IMR-90 (cell line): ENCODE measurements at regions not wholly inside any gene's neighbourhood (a gene's known extent, or its start where the extent isn't known, plus 50 kb on each side); places are given as distances from the start of the nearest gene placed in this dataset.

ENCODE experiments used
- ATAC-seq: fragments of 200-7000 bp; cut with Tn5 transposase; 2 replicates; pipeline ENCODE4 v1.9.1; 2020; ENCODE audit warnings: low read depth, mild to moderate bottlenecking, moderate library complexity
- BruUV-seq: library from RNA; stranded (reverse); fragments of 400-500 nt; replicated peaks from 2 replicates; lab custom pipeline; 2021; lab: Mats Ljungman, UMichigan
- CTCF ChIA-PET: fragments of 300-600 bp; formaldehyde crosslinking; extraction: SDS; loops from one replicate; lab custom pipeline; 2021; ENCODE audit warnings: antibody characterized with exemption; lab: Yijun Ruan, JAX
- POLR2A ChIA-PET: fragments of 300-600 bp; sonication (Branson Sonifier 250); formaldehyde crosslinking; loops from one replicate; lab custom pipeline; 2022; ENCODE audit warnings: antibody characterized with exemption; ENCODE audit not compliant: unreplicated experiment; lab: Charles Lee
- DNase-seq: peaks from one replicate; pipeline ENCODE4 v3.0.0; 2013
- H2AFZ ChIP-seq: replicated peaks from 2 replicates; pipeline ENCODE3; 2013; ENCODE audit warnings: low read length, mild to moderate bottlenecking; ENCODE audit not compliant: poor library complexity
- H2AK5ac ChIP-seq: 2 replicates; pipeline ENCODE4 v1.6.1; 2013; ENCODE audit warnings: low read depth, low read length, inconsistent platforms
- H2AK9ac ChIP-seq: replicated peaks from 2 replicates; pipeline ENCODE3; 2013; ENCODE audit warnings: mild to moderate bottlenecking, low read depth, low read length, moderate library complexity; ENCODE audit not compliant: poor library complexity
- H2BK120ac ChIP-seq: 2 replicates; pipeline ENCODE4 v1.6.1; 2013; ENCODE audit warnings: low read depth, low read length, inconsistent platforms
- H2BK15ac ChIP-seq: 3 replicates; pipeline ENCODE4 v1.6.1; 2013; ENCODE audit warnings: low read depth, low read length, inconsistent platforms
- H2BK20ac ChIP-seq: 2 replicates; pipeline ENCODE4 v1.6.1; 2013; ENCODE audit warnings: low read depth, mild to moderate bottlenecking, inconsistent platforms, low read length, moderate library complexity
- H2BK5ac ChIP-seq: 2 replicates; pipeline ENCODE4 v1.6.1; 2013; ENCODE audit warnings: mild to moderate bottlenecking, low read depth, low read length, inconsistent platforms; ENCODE audit not compliant: poor library complexity, severe bottlenecking
- H3K14ac ChIP-seq: replicated peaks from 2 replicates; pipeline ENCODE4 v1.6.1; 2013; ENCODE audit warnings: low read depth, low read length, inconsistent platforms
- H3K18ac ChIP-seq: 2 replicates; pipeline ENCODE4 v1.6.1; 2013; ENCODE audit warnings: low read depth, low read length, control low read depth
- H3K23ac ChIP-seq: 2 replicates; pipeline ENCODE4 v1.6.1; 2013; ENCODE audit warnings: low read depth, low read length, inconsistent platforms
- H3K27ac ChIP-seq: 2 replicates; pipeline ENCODE4 v1.5.1; 2013; ENCODE audit warnings: mild to moderate bottlenecking, control low read depth, low read length; ENCODE audit not compliant: insufficient read depth
- H3K27me3 ChIP-seq: 2 replicates; pipeline ENCODE4 v1.6.1; 2013; ENCODE audit warnings: low read length; ENCODE audit not compliant: control insufficient read depth, insufficient read depth
- H3K36me3 ChIP-seq: 2 replicates; pipeline ENCODE4 v1.6.1; 2013; ENCODE audit warnings: low read length, mixed read lengths; ENCODE audit not compliant: control insufficient read depth, insufficient read depth
- H3K4ac ChIP-seq: 2 replicates; pipeline ENCODE4 v1.6.1; 2013; ENCODE audit warnings: low read depth, low read length, inconsistent platforms
- H3K4me1 ChIP-seq: 2 replicates; pipeline ENCODE4 v1.6.1; 2013; ENCODE audit warnings: low read length, mixed read lengths; ENCODE audit not compliant: control insufficient read depth, insufficient read depth
- H3K4me2 ChIP-seq: 2 replicates; pipeline ENCODE4 v1.6.1; 2013; ENCODE audit warnings: low read depth, mild to moderate bottlenecking, control low read depth, low read length, moderate library complexity
- H3K4me3 ChIP-seq: 2 replicates; pipeline ENCODE4 v1.5.1; 2013; ENCODE audit warnings: low read depth, mild to moderate bottlenecking, control low read depth, low read length, moderate library complexity; ENCODE audit not compliant: insufficient read depth
- H3K56ac ChIP-seq: 2 replicates; pipeline ENCODE4 v1.6.1; 2013; ENCODE audit warnings: low read length, inconsistent platforms; ENCODE audit not compliant: insufficient read depth; ENCODE audit errors: extremely low read depth
- H3K79me1 ChIP-seq, 2 experiments: 2 replicates each; pipeline ENCODE4 v1.6.1; 2013; ENCODE audit warnings: low read length in 2 of 2, inconsistent platforms in 1 of 2, low read depth in 1 of 2
- H3K9ac ChIP-seq: 2 replicates; pipeline ENCODE4 v1.6.1; 2013; ENCODE audit warnings: low read depth, low read length, control low read depth
- H3K9me1 ChIP-seq: 2 replicates; pipeline ENCODE4 v1.6.1; 2013; ENCODE audit warnings: low read length, inconsistent platforms; ENCODE audit not compliant: insufficient read depth
- H3K9me3 ChIP-seq: 2 replicates; pipeline ENCODE4 v1.6.1; 2013; ENCODE audit warnings: low read length; ENCODE audit not compliant: control insufficient read depth, insufficient read depth
- H4K20me1 ChIP-seq: 2 replicates; pipeline ENCODE4 v1.6.1; 2013; ENCODE audit warnings: low read length, inconsistent platforms; ENCODE audit not compliant: insufficient read depth
- H4K5ac ChIP-seq: 2 replicates; pipeline ENCODE4 v1.6.1; 2013; ENCODE audit warnings: mild to moderate bottlenecking, low read depth, low read length, control low read depth
- H4K8ac ChIP-seq, 2 experiments: 2 replicates each; pipeline ENCODE4 v1.6.1; 2013; ENCODE audit warnings: low read depth in 2 of 2, low read length in 2 of 2, control low read depth in 1 of 2, inconsistent platforms in 1 of 2
- H4K91ac ChIP-seq: 2 replicates; pipeline ENCODE4 v1.6.1; 2013; ENCODE audit warnings: low read depth, low read length, inconsistent platforms; ENCODE audit not compliant: insufficient read depth
- BHLHE40 ChIP-seq: fragments of 150-350 bp; IDR thresholded peaks from 2 replicates; pipeline ENCODE4 v1.6.1; 2016; ENCODE audit warnings: mild to moderate bottlenecking, low read depth, low read length
- CEBPB ChIP-seq: IDR thresholded peaks from 2 replicates; pipeline ENCODE4 v1.6.1; 2012; ENCODE audit warnings: low read depth, low read length, improper control_type of control experiment
- CHD1 ChIP-seq: IDR thresholded peaks from 2 replicates; pipeline ENCODE4 v1.6.1; 2012; ENCODE audit warnings: low read depth, low read length, improper control_type of control experiment
- FOS ChIP-seq: fragments of 150-350 bp; IDR thresholded peaks from 2 replicates; pipeline ENCODE4 v1.6.1; 2016; ENCODE audit warnings: low read depth, low read length
- MAFK ChIP-seq: IDR thresholded peaks from 2 replicates; pipeline ENCODE4 v1.6.1; 2012; ENCODE audit warnings: low read depth, low read length, improper control_type of control experiment
- MAZ ChIP-seq: IDR thresholded peaks from 2 replicates; pipeline ENCODE4 v1.6.1; 2012; ENCODE audit warnings: low read depth, mild to moderate bottlenecking, low read length, improper control_type of control experiment, moderate library complexity, borderline replicate concordance
- MXI1 ChIP-seq: IDR thresholded peaks from 2 replicates; pipeline ENCODE4 v1.6.1; 2012; ENCODE audit warnings: low read depth, mild to moderate bottlenecking, low read length, moderate library complexity, borderline replicate concordance
- NFE2L2 ChIP-seq: fragments of 150-350 bp; IDR thresholded peaks from 2 replicates; pipeline ENCODE4 v1.6.1; 2016; ENCODE audit warnings: low read depth, mild to moderate bottlenecking, low read length
- POLR2A ChIP-seq: IDR thresholded peaks from 2 replicates; pipeline ENCODE4 v1.6.1; 2012; ENCODE audit warnings: mild to moderate bottlenecking, low read depth, low read length
- RAD21 ChIP-seq: IDR thresholded peaks from 2 replicates; pipeline ENCODE4 v1.6.1; 2012; ENCODE audit warnings: low read length, improper control_type of control experiment
- RCOR1 ChIP-seq: IDR thresholded peaks from 2 replicates; pipeline ENCODE4 v1.6.1; 2012; ENCODE audit warnings: mild to moderate bottlenecking, low read length, improper control_type of control experiment; ENCODE audit not compliant: insufficient replicate concordance
- RFX5 ChIP-seq: IDR thresholded peaks from 2 replicates; pipeline ENCODE4 v1.8.0; 2012; ENCODE audit warnings: low read depth, mild to moderate bottlenecking, low read length, moderate library complexity
- SMC3 ChIP-seq: fragments of 150-350 bp; IDR thresholded peaks from 2 replicates; pipeline ENCODE4 v1.6.1; 2016; ENCODE audit warnings: low read depth, mild to moderate bottlenecking, antibody characterized with exemption, low read length, moderate library complexity
- WGBS, 2 experiments: methylation state at CpG; one replicate each; pipeline versions ENCODE4 v1.1.5 to v1.1.7; 2013; ENCODE audit warnings: missing lambda C conversion rate in 2 of 2; ENCODE audit not compliant: insufficient read length in 1 of 2; ENCODE audit errors: extremely low coverage in 2 of 2; 5-methylcytosine and 5-hydroxymethylcytosine counted together
- dilution Hi-C: fragments of 300-500 bp; cut with HindIII; formaldehyde crosslinking; loops from one replicate; pipeline ENCODE4 v1.14.3; 2018; ENCODE audit warnings: low sequenced_read_pairs; ENCODE audit not compliant: unreplicated experiment
- in situ Hi-C: fragments of 300-500 bp; cut with MboI; formaldehyde crosslinking; loops from 3 replicates; pipeline ENCODE4 v1.14.3; 2019; ENCODE audit warnings: low sequenced_read_pairs, inconsistent platforms, mixed read lengths
- intact Hi-C: fragments of 100-400 bp; cut with micrococcal nuclease; formaldehyde crosslinking; loops from 2 replicates; pipeline ENCODE4 v1.10.0; 2022
- TF ChIP-seq, protein P1 (sequence below): fragments of 150-350 bp; IDR thresholded peaks from 2 replicates; pipeline ENCODE4 v1.6.1; 2017; ENCODE audit warnings: mild to moderate bottlenecking, antibody characterized with exemption, low read length, low read depth
- TF ChIP-seq, protein P2 (sequence below): fragments of 150-350 bp; IDR thresholded peaks from 2 replicates; pipeline ENCODE4 v1.6.1; 2016; ENCODE audit warnings: low read depth, mild to moderate bottlenecking, low read length, moderate library complexity, borderline replicate concordance
- TF ChIP-seq, protein P3 (sequence below): conservative IDR thresholded peaks from 2 replicates; pipeline ENCODE4 v1.5.1; 2012; ENCODE audit warnings: mild to moderate bottlenecking, low read depth, low read length, improper control_type of control experiment

DNA sequence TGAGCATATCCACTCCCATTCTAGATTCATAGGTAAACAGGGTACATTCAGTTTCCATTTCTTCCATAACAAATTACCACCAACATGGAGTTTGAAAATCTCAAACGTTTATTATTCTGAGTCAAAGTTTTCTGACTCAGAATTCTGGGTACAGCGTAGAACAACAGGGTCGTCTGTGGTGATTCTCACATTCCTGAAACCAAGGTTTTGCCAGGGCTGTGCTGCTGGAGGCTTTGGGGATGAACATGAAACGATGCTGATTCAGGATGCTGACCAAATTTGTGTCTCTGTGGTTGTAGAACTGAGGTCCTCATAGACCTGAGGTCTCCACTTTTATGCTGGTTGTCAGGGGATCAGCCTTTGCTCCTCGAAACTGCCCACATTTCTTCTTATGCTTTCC, 255.7 kb downstream of the DSEL start:
- Histone ChIP-seq H3K56ac (no peak overlapping the region), H3K9me1 (0 out of 2 replicates have a peak, but pooled peaks cover 3% of the 10 kb centered on the region), H3K9me3 (no peaks in the 10 kb centered on the region), H3K27ac (no peak overlapping the region), H2BK5ac (no peak overlapping the region), H3K23ac (peak overlapping the region; percentile 41; the same call in 1 of the 2 replicates), H3K4me1 (peaks cover 11% of the 10 kb centered on the region), H2AK5ac (no peak overlapping the region), H3K14ac (peak overlapping the region; percentile 50; the same call in 1 of the 2 replicates), H3K79me1 (no peaks in the 10 kb centered on the region), H2BK120ac (peak overlapping the region; percentile 26), H3K4me3 (no peak overlapping the region), H3K9ac (no peak overlapping the region), H4K20me1 (no peaks in the 10 kb centered on the region), H3K27me3 (no peaks in the 10 kb centered on the region), H3K4me2 (no peak overlapping the region), H4K91ac (no peak overlapping the region; the same call in 1 of the 2 replicates), H4K8ac (0 out of 4 replicates have a peak overlapping the region, but pooled peaks of 1 of the 2 experiments have one; percentile 32), H3K36me3 (no peaks in the 10 kb centered on the region), H2AK9ac (no peak overlapping the region), H2AFZ (peak overlapping the region; percentile 36), H2BK20ac (peak overlapping the region; percentile 66), H4K5ac (no peak overlapping the region), H3K4ac (peak overlapping the region; percentile 55; the same call in 1 of the 2 replicates), H3K18ac (no peak overlapping the region), H2BK15ac (peak overlapping the region; percentile 1; the same call in 1 of the 3 replicates)
- dilution Hi-C loops (no loop called here), in situ Hi-C loops (no loop called here), intact Hi-C loops (loop anchor here (10.0 kb wide), 1 partner anchor 104 kb away; no protein-coding TSS in a partner anchor)
- ATAC-seq, result no peak
- DNase-seq, result peak; percentile 29
- ChIA-PET POLR2A (no interaction called here), CTCF (no interaction called here)
- no TSS peak for BruUV-seq
- TF ChIP-seq MAZ, result no peak
- no peak for TF ChIP-seq RAD21
- TF ChIP-seq, protein P1, sequence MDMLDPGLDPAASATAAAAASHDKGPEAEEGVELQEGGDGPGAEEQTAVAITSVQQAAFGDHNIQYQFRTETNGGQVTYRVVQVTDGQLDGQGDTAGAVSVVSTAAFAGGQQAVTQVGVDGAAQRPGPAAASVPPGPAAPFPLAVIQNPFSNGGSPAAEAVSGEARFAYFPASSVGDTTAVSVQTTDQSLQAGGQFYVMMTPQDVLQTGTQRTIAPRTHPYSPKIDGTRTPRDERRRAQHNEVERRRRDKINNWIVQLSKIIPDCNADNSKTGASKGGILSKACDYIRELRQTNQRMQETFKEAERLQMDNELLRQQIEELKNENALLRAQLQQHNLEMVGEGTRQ, result no peak
- TF ChIP-seq RCOR1, result no peak
- no peak for TF ChIP-seq CEBPB
- no peak for TF ChIP-seq NFE2L2
- TF ChIP-seq MAFK, result no peak
- no peak for TF ChIP-seq RFX5
- TF ChIP-seq, protein P2, sequence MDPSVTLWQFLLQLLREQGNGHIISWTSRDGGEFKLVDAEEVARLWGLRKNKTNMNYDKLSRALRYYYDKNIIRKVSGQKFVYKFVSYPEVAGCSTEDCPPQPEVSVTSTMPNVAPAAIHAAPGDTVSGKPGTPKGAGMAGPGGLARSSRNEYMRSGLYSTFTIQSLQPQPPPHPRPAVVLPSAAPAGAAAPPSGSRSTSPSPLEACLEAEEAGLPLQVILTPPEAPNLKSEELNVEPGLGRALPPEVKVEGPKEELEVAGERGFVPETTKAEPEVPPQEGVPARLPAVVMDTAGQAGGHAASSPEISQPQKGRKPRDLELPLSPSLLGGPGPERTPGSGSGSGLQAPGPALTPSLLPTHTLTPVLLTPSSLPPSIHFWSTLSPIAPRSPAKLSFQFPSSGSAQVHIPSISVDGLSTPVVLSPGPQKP, result no peak
- TF ChIP-seq BHLHE40, result no peak
- no peak for TF ChIP-seq FOS
- TF ChIP-seq CHD1, result no peak
- TF ChIP-seq, protein P3, sequence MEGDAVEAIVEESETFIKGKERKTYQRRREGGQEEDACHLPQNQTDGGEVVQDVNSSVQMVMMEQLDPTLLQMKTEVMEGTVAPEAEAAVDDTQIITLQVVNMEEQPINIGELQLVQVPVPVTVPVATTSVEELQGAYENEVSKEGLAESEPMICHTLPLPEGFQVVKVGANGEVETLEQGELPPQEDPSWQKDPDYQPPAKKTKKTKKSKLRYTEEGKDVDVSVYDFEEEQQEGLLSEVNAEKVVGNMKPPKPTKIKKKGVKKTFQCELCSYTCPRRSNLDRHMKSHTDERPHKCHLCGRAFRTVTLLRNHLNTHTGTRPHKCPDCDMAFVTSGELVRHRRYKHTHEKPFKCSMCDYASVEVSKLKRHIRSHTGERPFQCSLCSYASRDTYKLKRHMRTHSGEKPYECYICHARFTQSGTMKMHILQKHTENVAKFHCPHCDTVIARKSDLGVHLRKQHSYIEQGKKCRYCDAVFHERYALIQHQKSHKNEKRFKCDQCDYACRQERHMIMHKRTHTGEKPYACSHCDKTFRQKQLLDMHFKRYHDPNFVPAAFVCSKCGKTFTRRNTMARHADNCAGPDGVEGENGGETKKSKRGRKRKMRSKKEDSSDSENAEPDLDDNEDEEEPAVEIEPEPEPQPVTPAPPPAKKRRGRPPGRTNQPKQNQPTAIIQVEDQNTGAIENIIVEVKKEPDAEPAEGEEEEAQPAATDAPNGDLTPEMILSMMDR, result no peak
- no peak for TF ChIP-seq POLR2A
- no peak for TF ChIP-seq MXI1
- no peak for TF ChIP-seq SMC3
- WGBS, 2 experiments, result 70% methylated on average over 2 of the region's 5 CpGs; no CpG with 5 or more reads in 1 of the 2 experiments
